BLaER1 treated with 17β-estradiol and CSF1 and Interleukin-3, amounts not matched to agents 10 nM and 100 nM (cell line): ENCODE measurements at regions not wholly inside any gene's neighbourhood (a gene's known extent, or its start where the extent isn't known, plus 50 kb on each side); places are given as distances from the start of the nearest gene placed in this dataset.

Source experiments
- H3K27ac ChIP-seq, 11 experiments: shearing (Covaris generic); formaldehyde crosslinking; 2 replicates each; pipeline ENCODE4 v1.8.1; 2022
- H3K27me3 ChIP-seq, 11 experiments: shearing (Covaris generic); formaldehyde crosslinking; 2 replicates each; pipeline ENCODE4 v1.8.1; 2022
- H3K36me3 ChIP-seq, 11 experiments: shearing (Covaris generic); formaldehyde crosslinking; 2 replicates each; pipeline ENCODE4 v1.8.1; 2022
- H3K4me1 ChIP-seq, 10 experiments: shearing (Covaris generic); formaldehyde crosslinking; 2 replicates each; pipeline ENCODE4 v1.8.1; 2022
- H3K4me2 ChIP-seq, 11 experiments: shearing (Covaris generic); formaldehyde crosslinking; 2 replicates each; pipeline ENCODE4 v1.8.1; 2022
- H3K4me3 ChIP-seq, 10 experiments: shearing (Covaris generic); formaldehyde crosslinking; 2 replicates each; pipeline ENCODE4 v1.8.1; 2022
- H3K9ac ChIP-seq, 11 experiments: shearing (Covaris generic); formaldehyde crosslinking; 2 replicates each; pipeline ENCODE4 v1.8.1; 2022
- H3K9me3 ChIP-seq, 11 experiments: shearing (Covaris generic); formaldehyde crosslinking; replicated peaks in 1 of 11; 2 replicates each; pipeline ENCODE4 v1.8.1; 2022
- H4K20me1 ChIP-seq, 11 experiments: shearing (Covaris generic); formaldehyde crosslinking; 2 replicates each; pipeline ENCODE4 v1.8.1; 2022
- Cebpa-rat ChIP-seq, 11 experiments: shearing (Covaris generic); IDR thresholded peaks; 2 replicates each; pipeline ENCODE4 v1.8.1; 2022

- H3K9me3 ChIP-seq, result no peaks in the 10 kb centered on the region
- no peaks in the 10 kb centered on the region for H3K4me1 ChIP-seq
- TF ChIP-seq Cebpa-rat (IDR thresholded peaks at IDR 0.05), result no peak
- no peak overlapping the region for H3K4me2 ChIP-seq
- H3K27ac ChIP-seq, result no peak overlapping the region
- no peaks in the 10 kb centered on the region for H3K27me3 ChIP-seq
- no peaks in the 10 kb centered on the region for H3K36me3 ChIP-seq
- no peak overlapping the region for H3K4me3 ChIP-seq
- H3K9ac ChIP-seq, result no peak overlapping the region
- H4K20me1 ChIP-seq, result no peaks in the 10 kb centered on the region
Observed at GRCh38 chr4:54543088-54543795, 114.5 kb upstream of the KIT start.

DNA sequence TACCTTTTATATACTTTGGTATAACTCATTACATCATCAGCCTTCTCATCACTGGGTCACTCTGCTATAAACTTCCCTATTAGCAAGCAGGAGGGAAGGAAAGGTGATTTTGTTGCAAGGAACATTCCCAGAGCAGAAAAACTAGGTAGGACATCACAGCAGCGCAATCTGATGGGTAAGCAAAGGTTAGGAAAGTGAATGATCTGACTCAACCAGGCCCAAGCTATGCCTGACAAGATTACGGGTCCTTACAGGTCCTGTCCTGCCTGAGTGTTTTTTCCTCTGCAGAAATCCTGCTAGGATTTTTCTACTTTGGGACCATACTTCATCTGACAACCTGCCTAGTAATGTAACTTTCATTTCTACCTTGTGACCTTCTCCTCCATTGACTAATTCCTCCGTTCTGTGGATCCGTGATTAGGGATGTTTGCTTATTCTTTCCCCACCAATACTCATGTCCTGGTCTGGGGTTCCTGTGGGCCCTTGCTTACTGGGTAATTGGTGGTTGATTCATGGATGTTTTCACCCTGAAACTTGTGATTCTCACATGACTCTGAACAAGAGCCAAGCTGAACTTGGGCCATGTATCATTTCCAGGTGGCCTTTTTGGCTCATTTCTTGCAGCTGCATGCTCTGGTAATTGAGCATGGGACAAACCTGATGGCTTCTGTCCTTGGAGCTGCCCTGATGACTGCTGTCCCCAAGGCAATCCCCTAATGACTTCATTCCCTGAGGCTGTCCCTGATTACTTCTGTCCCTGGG lies 111.9 kb upstream of the KIT start:
- H3K4me2 ChIP-seq, result no peak overlapping the region
- no peaks in the 10 kb centered on the region for H3K27me3 ChIP-seq
- H3K4me1 ChIP-seq, result no peaks in the 10 kb centered on the region
- H3K36me3 ChIP-seq, result no peaks in the 10 kb centered on the region
- H3K4me3 ChIP-seq, result no peak overlapping the region
- no peaks in the 10 kb centered on the region for H3K9me3 ChIP-seq
- no peaks in the 10 kb centered on the region for H4K20me1 ChIP-seq
- TF ChIP-seq Cebpa-rat (IDR thresholded peaks at IDR 0.05), result no peak
- no peak overlapping the region for H3K27ac ChIP-seq
- H3K9ac ChIP-seq, result no peak overlapping the region

- Histone ChIP-seq H3K27ac (no peak overlapping the region), H3K4me1 (no peaks in the 10 kb centered on the region), H3K9ac (no peak overlapping the region), H4K20me1 (no peaks in the 10 kb centered on the region), H3K4me3 (no peak overlapping the region), H3K36me3 (no peaks in the 10 kb centered on the region), H3K27me3 (no peaks in the 10 kb centered on the region), H3K9me3 (no peaks in the 10 kb centered on the region), H3K4me2 (no peak overlapping the region)
- no peak for TF ChIP-seq Cebpa-rat (IDR thresholded peaks at IDR 0.05)
Observed at GRCh38 chr4:54547299-54548097, 110.3 kb upstream of the KIT start.

- Histone ChIP-seq H3K9ac (no peak overlapping the region), H3K4me2 (no peak overlapping the region), H3K9me3 (no peaks in the 10 kb centered on the region), H3K36me3 (no peaks in the 10 kb centered on the region), H3K27me3 (no peaks in the 10 kb centered on the region), H3K4me3 (no peak overlapping the region), H4K20me1 (no peaks in the 10 kb centered on the region), H3K27ac (no peak overlapping the region), H3K4me1 (no peaks in the 10 kb centered on the region)
- no peak for TF ChIP-seq Cebpa-rat (IDR thresholded peaks at IDR 0.05)
Observed at GRCh38 chr4:54548098-54548620, 109.6 kb upstream of the KIT start.

DNA sequence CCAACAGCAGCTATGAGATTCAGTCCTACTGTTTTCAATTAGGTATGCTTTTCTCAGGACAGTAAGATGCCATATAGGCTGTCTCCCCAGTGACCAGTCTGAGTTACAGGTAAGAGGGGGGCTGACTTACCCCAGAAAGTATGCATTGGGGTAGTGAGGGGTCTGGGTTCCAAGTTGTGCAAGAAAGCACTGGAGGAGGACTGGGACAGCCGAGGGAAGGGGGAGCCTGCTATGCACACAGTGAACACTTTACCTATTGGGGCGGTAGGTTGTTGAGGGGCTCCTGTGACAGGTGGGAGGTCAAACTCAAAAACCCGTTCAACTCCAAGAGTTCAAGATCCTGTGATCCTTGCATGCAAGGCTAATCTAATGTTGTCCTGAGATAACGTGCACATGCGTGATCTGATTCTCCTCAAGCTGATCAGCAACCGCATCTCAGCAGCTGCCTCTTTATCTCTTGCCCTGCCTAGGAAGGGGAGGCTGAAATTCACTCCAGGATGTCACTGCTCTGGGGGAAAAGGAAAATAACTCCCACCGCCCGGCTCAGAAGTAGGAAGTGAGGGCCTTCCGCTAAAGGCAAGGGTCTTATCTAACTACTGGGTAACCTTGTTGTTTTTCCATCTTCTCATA lies 108.8 kb upstream of the KIT start:
- no peak overlapping the region for H3K27ac ChIP-seq
- H3K4me2 ChIP-seq, result no peak overlapping the region
- H3K4me1 ChIP-seq, result no peaks in the 10 kb centered on the region
- no peaks in the 10 kb centered on the region for H3K27me3 ChIP-seq
- H3K9ac ChIP-seq, result no peak overlapping the region
- H4K20me1 ChIP-seq, result no peaks in the 10 kb centered on the region
- TF ChIP-seq Cebpa-rat (IDR thresholded peaks at IDR 0.05), result no peak
- no peak overlapping the region for H3K4me3 ChIP-seq
- H3K36me3 ChIP-seq, result no peaks in the 10 kb centered on the region
- H3K9me3 ChIP-seq, result no peaks in the 10 kb centered on the region

- Histone ChIP-seq H3K9me3 (no peaks in the 10 kb centered on the region), H3K36me3 (no peaks in the 10 kb centered on the region), H3K4me2 (no peak overlapping the region), H3K4me1 (no peaks in the 10 kb centered on the region), H3K27me3 (no peaks in the 10 kb centered on the region), H3K27ac (no peak overlapping the region), H4K20me1 (no peaks in the 10 kb centered on the region), H3K4me3 (no peak overlapping the region), H3K9ac (no peak overlapping the region)
- 0 out of 22 replicates have a peak, but pooled peaks of 3 of the 11 experiments have one; percentile 11 to 32 (median 29) for TF ChIP-seq Cebpa-rat (IDR thresholded peaks at IDR 0.05)
Observed at GRCh38 chr4:54550395-54551171, 107.2 kb upstream of the KIT start.

DNA sequence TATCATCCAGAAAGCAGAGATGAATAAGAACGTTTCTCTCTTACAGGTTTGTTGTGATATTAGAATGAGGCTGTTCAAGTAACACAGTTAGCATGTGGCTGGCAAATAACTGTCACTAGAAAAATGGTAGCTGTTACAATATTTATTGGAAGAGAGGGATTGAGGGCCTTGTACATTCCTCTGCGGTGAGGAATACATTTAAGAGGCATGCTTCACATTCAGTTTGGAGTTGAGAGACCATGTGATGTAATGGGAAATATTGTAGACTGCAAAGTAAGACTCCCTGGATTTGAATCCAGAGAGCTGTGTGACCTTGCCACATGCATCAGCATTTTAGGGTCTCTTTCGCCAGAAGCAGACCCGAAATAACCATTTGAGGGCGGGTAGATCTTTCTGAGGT lies 104.8 kb upstream of the KIT start:
- Histone ChIP-seq H3K4me2 (no peak overlapping the region), H3K4me1 (no peaks in the 10 kb centered on the region), H3K27me3 (no peaks in the 10 kb centered on the region), H3K27ac (no peak overlapping the region), H3K9ac (no peak overlapping the region), H3K4me3 (no peak overlapping the region), H4K20me1 (no peaks in the 10 kb centered on the region), H3K9me3 (no peaks in the 10 kb centered on the region), H3K36me3 (no peaks in the 10 kb centered on the region)
- TF ChIP-seq Cebpa-rat (IDR thresholded peaks at IDR 0.05), result no peak

- Histone ChIP-seq H4K20me1 (no peaks in the 10 kb centered on the region), H3K9ac (no peak overlapping the region), H3K4me3 (no peak overlapping the region), H3K27ac (no peak overlapping the region), H3K27me3 (no peaks in the 10 kb centered on the region), H3K4me1 (no peaks in the 10 kb centered on the region), H3K4me2 (no peak overlapping the region), H3K36me3 (no peaks in the 10 kb centered on the region), H3K9me3 (no peaks in the 10 kb centered on the region)
- no peak for TF ChIP-seq Cebpa-rat (IDR thresholded peaks at IDR 0.05)
Observed at GRCh38 chr4:54554339-54554990, 103.3 kb upstream of the KIT start.
